GM04503 (cell line): ENCODE measurements at regions not wholly inside any gene's neighbourhood (a gene's known extent, or its start where the extent isn't known, plus 50 kb on each side); places are given as distances from the start of the nearest gene placed in this dataset.
"Not testable (repeated sequence)": the region's sequence is repeated elsewhere in the genome, so short reads cannot be mapped to it uniquely, and the experiment has no call there.

Experiments
- DNase-seq: peaks from one replicate; pipeline ENCODE4 v3.0.0-alpha.2; 2012; ENCODE audit warnings: low read depth

DNA sequence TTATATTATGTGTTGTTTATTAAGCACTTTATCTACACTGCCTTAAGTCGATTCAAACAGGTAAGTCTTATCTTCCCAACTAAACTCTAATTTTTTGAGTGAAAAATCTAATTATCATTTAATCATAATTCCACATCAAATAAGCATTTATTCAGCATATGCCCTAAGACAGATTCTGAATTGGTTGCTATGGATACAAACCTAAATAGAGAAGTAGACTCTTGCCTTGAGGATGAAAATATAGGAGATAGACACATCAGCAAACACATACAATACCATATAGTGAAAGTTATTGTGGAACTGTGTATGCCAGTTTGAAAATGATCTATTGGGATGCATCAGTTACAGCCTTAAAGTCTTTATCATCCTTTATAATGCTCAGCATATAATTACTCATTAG is 1679.9 kb downstream of the SLITRK1 start:
- no peak for DNase-seq

DNA sequence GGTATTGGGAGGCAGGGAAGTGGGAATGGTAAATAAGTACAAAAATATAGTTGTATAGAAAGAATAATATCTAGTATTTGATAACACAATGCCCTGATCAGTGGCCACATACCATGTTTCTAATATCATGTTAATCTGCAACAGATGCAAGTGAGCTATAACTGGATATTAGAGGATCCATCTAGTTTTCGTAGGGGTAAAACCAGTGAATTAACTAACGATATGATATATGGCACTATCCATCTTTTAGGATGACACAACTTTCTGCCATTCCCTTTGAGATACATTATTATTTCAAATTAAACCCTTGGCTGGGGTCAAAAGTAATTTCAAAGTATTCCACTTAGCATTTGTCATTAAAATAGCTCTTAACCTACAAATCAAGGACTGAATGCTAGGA is 1686.2 kb downstream of the SLITRK1 start:
- no peak for DNase-seq

DNA sequence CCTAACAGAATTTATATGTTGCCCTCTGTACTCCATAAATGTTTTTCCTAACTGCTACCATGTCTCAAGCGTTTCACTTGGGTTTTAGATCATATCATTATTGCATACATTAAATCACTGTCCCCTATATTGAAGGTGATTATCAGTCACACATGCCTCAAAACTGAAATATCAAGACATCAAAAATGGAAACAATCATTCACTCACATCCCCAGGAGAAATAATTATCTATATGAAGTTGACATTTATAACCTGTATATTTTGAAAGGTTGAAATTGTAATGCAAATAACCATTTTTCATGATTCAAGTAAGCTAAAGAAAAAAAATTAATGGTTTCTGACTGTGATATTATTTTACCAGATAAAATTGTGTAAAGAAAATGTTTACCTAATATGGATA is 1695.0 kb downstream of the SLITRK1 start:
- DNase-seq: no peak

- no peak for DNase-seq
Observed at GRCh38 chr13:82176751-82177150, 1705.5 kb downstream of the SLITRK1 start.

DNA sequence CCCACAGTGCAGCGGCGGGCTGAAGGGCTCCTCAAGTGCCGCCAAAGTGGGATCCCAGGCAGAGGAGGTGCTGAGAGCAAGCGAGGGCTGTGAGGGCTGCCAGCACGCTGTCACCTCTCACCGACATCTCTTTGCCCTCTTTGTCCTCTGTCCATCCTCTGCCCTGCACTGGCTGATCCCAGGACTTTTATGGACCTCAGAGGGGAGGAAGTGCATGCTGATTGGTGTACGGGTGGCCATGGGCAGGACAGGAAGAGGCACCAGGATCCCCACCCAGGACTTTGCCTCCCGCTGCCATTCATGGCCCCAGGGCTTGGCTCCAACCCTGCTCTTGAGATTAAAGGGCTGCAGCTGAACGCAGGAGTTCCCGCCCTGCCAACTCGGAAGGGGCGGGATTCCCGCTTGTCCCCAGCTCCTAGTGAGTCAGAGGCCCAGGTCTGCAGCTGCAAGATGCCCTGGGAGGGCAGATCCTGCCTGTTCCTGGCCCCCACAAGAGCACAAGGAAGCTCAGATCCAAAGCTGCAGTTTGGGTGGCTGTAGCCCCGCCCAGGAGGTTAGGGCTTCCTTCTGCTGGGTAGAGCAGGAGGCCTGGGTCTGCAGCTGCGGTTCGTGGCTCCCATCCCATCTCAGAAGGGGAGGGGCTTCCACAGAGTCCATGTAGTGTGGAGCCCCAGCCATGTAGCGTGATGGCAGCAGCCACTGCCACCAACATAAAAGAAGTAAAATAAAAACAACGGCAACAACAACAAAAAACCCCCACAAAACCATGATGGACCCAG is 1716.7 kb downstream of the SLITRK1 start:
- DNase-seq: no peak

- not testable (repeated sequence) for DNase-seq
Observed at GRCh38 chr13:82164780-82165395, 1717.4 kb downstream of the SLITRK1 start.

DNA sequence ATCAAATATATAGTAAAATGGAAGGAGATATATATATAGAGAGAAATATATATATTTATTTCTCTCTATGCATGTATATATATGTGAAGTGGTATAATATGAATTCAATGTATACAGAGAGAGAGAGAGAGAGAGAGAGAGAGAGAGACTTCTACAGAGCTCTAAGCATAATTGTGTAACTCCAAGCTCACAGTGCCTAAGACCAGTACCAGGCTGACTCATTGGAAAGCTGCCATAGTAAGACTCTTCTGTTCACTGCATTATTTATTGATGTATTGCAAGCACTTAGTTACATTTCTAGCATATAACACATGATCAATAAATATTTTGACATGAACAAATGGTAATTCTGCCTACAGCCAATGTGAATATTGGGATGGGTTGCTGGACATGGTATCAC is 1734.7 kb downstream of the SLITRK1 start:
- DNase-seq: no peak

DNA sequence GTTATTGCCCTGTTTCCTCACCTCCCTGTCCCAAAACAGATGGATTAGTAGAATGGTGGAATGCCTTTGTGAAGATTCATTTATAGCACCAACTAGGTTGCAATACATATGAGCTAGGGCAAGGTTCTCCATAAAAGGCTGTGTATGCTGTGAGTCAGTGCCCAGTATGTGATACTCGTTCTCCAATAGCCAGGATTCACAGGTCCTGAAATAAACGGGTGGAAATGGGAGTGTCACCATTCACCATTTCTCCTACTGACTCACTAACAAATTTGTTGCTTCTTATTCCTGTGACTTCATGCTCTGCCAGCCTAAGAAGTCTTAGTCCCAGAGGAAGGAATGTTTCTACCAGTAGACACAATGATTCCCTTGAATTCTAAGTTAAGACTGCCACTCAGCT is 1745.4 kb downstream of the SLITRK1 start:
- no peak for DNase-seq

- DNase-seq: no peak
Observed at GRCh38 chr13:82129281-82129680, 1753.0 kb downstream of the SLITRK1 start.

- no peak for DNase-seq
Observed at GRCh38 chr13:82118589-82118988, 1763.7 kb downstream of the SLITRK1 start.

DNA sequence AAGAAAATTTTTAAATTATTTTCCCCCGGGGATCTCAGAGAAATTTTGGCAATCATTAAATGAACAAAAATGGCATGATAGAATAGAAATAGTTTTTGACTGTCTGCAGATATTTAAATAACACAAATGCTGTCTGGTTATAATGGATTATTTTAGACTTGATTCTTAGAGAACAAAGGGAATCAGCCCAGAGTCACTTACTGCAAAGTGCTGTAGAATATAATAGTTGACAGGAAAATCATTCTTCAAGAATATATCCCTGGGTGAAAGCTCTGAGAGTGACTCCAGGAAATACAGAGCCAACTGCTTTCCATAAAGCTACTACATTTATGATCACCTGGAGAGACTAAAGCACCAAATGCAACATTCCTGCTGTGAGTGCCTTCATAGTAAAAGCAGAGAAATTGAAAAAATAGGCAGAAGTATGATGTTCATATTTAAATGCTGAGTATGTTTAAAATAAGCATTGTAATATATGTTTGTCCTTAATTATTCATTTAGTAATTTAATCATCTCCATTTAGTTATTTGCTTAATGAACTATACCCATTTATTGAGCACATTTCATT is 1765.8 kb downstream of the SLITRK1 start:
- no peak for DNase-seq

DNA sequence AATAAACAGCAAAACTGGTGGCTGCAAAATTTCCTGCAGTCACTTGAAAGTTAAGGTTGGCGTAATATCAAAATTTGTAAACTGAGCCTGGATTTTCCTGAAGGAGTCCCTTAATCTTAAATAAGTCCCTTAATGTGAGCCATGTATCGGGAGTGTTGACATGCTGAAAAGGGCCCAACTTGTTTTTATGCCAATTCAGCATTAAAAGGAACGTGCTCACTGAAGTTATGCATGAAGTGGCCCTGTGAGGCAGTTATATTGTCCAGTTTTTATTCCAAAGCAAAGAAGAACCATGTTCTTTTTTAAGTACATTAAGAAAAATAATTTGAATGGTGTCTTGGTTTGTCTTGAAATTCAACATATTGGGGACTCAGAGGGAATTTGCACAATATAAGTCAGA is 1766.9 kb downstream of the SLITRK1 start:
- no peak for DNase-seq

- DNase-seq: no peak
Observed at GRCh38 chr13:82096256-82096655, 1755.3 kb upstream of the SPRY2 start.

DNA sequence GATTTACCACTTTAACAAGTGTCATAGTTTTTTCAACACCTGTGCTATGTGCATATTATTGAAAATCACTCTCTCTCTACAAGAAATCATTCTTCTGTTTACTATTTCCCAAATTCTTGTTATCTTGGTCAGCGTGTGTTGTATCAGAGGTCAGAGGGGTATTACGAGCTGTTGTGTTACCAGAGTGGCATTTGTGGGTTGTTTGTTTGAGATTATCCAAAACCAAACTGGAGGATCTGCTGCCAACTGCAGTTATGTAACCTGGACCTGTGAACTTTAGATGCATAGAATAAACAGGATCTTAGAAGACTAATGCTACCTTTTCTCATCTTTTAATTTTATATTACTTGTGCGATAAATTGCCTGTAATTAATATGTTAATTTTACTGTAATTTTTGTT is 1751.4 kb upstream of the SPRY2 start:
- no peak for DNase-seq

- no peak for DNase-seq
Observed at GRCh38 chr13:82088781-82089180, 1747.9 kb upstream of the SPRY2 start.

DNA sequence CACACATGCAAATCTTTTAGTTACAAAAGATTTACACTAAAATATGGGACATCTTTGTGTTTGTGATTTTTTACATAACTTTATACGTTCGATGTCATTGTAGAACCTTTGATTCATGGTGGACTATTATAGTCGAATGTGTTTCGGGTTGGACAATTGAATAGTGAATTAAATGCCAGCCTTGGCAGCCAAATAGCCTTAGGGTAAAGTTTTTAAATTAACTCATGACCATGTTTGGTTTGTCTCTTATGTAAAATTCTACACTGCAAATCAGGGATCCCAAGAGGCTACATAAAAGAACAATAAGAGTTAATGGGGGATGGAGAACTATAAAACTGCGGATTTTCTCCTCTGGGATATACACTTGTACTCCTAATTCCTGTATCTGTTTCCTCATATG is 1735.6 kb upstream of the SPRY2 start:
- no peak for DNase-seq

- no peak for DNase-seq
Observed at GRCh38 chr13:82070416-82070815, 1729.5 kb upstream of the SPRY2 start.

DNA sequence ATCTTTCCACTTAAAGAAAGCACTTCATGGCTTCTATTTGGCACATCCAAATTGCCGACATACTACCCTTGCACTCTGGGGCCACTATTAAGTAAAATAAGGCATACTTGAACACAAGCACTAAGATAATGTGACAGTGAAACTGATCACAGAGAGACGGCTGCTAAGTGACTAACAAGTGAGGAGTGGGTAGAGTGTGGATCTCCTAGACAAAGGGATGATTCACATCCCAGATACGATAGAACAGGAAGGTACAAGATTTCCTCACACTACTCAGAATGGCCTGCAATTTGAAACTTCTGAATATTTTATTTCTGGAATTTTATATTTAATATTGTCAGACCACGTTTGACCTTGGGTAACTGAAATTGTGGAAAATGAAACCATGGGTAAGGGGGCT is 1721.8 kb upstream of the SPRY2 start:
- no peak for DNase-seq

DNA sequence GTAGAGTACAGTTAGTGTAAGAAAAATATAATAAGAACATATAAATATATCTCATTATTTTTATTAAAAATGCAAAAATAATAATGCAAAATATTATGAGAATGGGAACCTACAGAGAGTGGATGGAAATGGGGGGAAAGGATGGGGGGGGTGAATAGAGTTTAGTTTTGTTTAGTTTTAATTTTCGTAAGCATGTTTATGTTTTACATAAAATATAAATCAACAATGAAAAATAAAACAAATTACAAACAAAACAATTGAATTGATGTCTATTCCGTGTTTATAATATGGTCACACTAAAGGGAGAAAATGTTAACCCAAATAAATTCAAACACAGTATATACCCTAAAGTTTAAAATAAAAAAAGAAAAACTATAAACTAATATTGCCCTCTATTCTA is 1717.4 kb upstream of the SPRY2 start:
- no peak for DNase-seq

DNA sequence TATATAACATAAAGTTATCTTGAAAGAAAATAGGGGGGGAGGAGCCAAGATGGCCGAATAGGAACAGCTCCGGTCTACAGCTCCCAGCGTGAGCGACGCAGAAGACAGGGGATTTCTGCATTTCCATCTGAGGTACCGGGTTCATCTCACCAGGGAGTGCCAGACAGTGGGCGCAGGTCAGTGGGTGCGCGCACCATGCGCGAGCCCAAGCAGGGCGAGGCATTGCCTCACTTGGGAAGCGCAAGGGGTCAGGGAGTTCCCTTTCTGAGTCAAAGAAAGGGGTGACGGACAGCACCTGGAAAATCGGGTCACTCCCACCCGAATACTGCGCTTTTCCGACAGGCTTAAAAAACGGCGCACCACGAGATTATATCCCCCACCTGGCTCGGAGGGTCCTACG is 1704.4 kb upstream of the SPRY2 start:
- DNase-seq: not testable (repeated sequence)

DNA sequence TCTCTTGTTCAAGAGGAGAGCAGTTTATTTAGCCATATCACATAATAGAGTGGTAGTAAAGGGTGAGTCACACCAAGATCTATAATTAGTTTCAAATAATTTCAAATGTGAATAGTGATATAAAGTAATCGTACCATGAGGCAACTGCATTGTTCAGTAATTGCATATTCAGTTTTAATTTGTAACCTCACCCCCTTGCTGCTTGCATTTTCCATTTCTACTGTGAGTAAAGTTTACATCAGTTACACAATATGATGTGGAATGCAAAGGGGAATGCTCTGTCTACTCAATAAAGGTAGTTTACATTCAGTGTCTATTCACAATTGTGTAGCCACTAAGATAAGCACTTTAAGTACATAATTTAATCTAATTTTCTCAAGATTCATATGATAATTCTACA is 1695.7 kb upstream of the SPRY2 start:
- DNase-seq: no peak

DNA sequence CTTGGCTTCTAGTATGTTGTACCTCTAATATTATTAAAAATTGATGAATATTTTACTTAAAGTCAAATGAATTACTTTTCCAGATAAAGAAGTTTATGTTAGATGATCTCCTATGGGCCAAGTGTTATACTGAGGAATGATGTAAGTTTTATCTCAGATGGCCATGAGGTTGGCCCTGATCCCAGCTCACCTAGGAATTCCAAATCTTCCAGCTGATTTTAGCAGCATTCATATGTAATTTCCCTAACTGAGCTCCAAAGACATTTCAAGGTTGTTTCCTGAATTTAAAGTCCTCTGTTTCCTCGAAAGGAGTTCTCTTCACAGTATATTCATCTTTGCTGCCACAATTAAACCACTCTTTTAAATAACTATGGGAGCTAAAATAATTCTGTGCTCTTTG is 1670.4 kb upstream of the SPRY2 start:
- DNase-seq: no peak

- no peak for DNase-seq
Observed at GRCh38 chr13:82010780-82011179, 1669.9 kb upstream of the SPRY2 start.

DNA sequence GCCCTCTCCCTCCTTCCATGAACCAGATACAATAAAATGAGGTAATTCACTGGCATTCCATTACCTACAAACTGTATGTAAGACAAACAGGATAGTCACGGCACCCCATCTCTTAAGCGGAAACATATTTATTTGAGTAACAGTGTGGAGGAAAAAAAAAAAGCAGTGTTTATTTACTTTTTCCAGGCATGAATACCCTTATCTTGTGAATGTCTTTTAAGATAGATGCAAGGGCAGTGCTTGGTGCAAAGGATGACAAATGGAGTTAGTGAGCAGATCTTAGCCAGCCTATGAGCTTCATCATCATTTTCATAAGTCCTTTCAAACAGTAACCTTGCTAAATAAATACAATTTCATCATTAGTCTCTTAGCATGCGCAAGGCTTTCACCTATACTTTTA is 1661.8 kb upstream of the SPRY2 start:
- DNase-seq: no peak
